K562 (cell line): ENCODE measurements at regions not wholly inside any gene's neighbourhood (a gene's known extent, or its start where the extent isn't known, plus 50 kb on each side); places are given as distances from the start of the nearest gene placed in this dataset.

Experiments used
- YY1 ChIP-seq, 3 experiments: IDR thresholded peaks; 2 replicates each; pipeline ENCODE4 v1.6.1; 2011; ENCODE audit warnings: low read length in 2 of 3, mild to moderate bottlenecking in 2 of 3, moderate library complexity in 2 of 3, borderline replicate concordance in 1 of 3, control low read depth in 1 of 3, low read depth in 1 of 3; ENCODE audit not compliant: insufficient read depth in 3 of 3, insufficient replicate concordance in 2 of 3, control insufficient read depth in 1 of 3, insufficient read length in 1 of 3; ENCODE audit errors: extremely low read depth in 1 of 3
- ZNF224 ChIP-seq: sonication (generic); formaldehyde crosslinking; IDR thresholded peaks from 2 replicates; pipeline ENCODE4 v1.8.0; 2022; ENCODE audit warnings: mild to moderate bottlenecking, missing genetic modification reagents

GRCh38 chr15:37490707-37491106, 390.4 kb upstream of the MEIS2 start:
- TF ChIP-seq YY1 (IDR thresholded peaks at IDR 0.05; ENCODE audit: borderline replicate concordance in 1 of 3, control insufficient read depth in 1 of 3, extremely low read depth in 1 of 3, insufficient read depth in 3 of 3, insufficient read length in 1 of 3, insufficient replicate concordance in 2 of 3, low read depth in 1 of 3, low read length in 2 of 3) (no peak), ZNF224 (CRISPR knock-in tag) (no peak)
